ENCODE measurements at regions not wholly inside any gene's neighbourhood (a gene's known extent, or its start where the extent isn't known, plus 50 kb on each side); places are given as distances from the start of the nearest gene placed in this dataset.
A peak's percentile ranks its signal among the peaks of the same experiment; 100 is the strongest.

GRCh38 chr1:193749868-193750267 is 563.5 kb upstream of the B3GALT2 start:
- DNase-seq, result no peak

GRCh38 chr1:193747579-193747978 is 561.2 kb upstream of the B3GALT2 start:
- peak; percentile 42 for DNase-seq

GRCh38 chr1:193741228-193741627 is 554.8 kb upstream of the B3GALT2 start:
- no peak for DNase-seq

GRCh38 chr1:193740762-193741161 is 554.3 kb upstream of the B3GALT2 start:
- DNase-seq, result no peak

GRCh38 chr1:193736507-193736906 is 550.1 kb upstream of the B3GALT2 start:
- no peak for DNase-seq

GRCh38 chr1:193733674-193734073 is 547.3 kb upstream of the B3GALT2 start:
- DNase-seq, result no peak

- DNase-seq, result peak; percentile 15
Measured at GRCh38 chr1:193730017-193730416, 543.6 kb upstream of the B3GALT2 start.

GRCh38 chr1:193729429-193729828 is 543.0 kb upstream of the B3GALT2 start:
- DNase-seq, result peak; percentile 21

GRCh38 chr1:193727850-193728249 is 541.4 kb upstream of the B3GALT2 start:
- no peak for DNase-seq

GRCh38 chr1:193726722-193727121 is 540.3 kb upstream of the B3GALT2 start:
- no peak for DNase-seq

- no peak for DNase-seq
Measured at GRCh38 chr1:193712392-193712791, 526.0 kb upstream of the B3GALT2 start.

- no peak for DNase-seq
Measured at GRCh38 chr1:193709607-193710006, 523.2 kb upstream of the B3GALT2 start.

- DNase-seq, result peak; percentile 83
Measured at GRCh38 chr1:193707271-193708021, 521.0 kb upstream of the B3GALT2 start.

- peak; percentile 25 for DNase-seq
Measured at GRCh38 chr1:193706766-193707165, 520.4 kb upstream of the B3GALT2 start.

- DNase-seq, result peak; percentile 32
Measured at GRCh38 chr1:193705554-193705981, 519.2 kb upstream of the B3GALT2 start.

- no peak for DNase-seq
Measured at GRCh38 chr1:193703655-193704054, 517.2 kb upstream of the B3GALT2 start.

GRCh38 chr1:193703121-193703520 is 516.7 kb upstream of the B3GALT2 start:
- DNase-seq, result no peak

- no peak for DNase-seq
Measured at GRCh38 chr1:193701759-193702158, 515.3 kb upstream of the B3GALT2 start.

GRCh38 chr1:193700710-193701355 is 514.4 kb upstream of the B3GALT2 start:
- DNase-seq, result peak; percentile 79

GRCh38 chr1:193699261-193699660 is 512.8 kb upstream of the B3GALT2 start:
- no peak for DNase-seq

- DNase-seq, result no peak
Measured at GRCh38 chr1:193697776-193698175, 511.4 kb upstream of the B3GALT2 start.

GRCh38 chr1:193697115-193697762 is 510.8 kb upstream of the B3GALT2 start:
- DNase-seq, result no peak

- no peak for DNase-seq
Measured at GRCh38 chr1:193694741-193695140, 508.3 kb upstream of the B3GALT2 start.

- DNase-seq, result no peak
Measured at GRCh38 chr1:193685986-193686385, 499.6 kb upstream of the B3GALT2 start.

All from EL (cell line).